ENCODE measurements at regions not wholly inside any gene's neighbourhood (a gene's known extent, or its start where the extent isn't known, plus 50 kb on each side); places are given as distances from the start of the nearest gene placed in this dataset.
"Not testable (repeated sequence)": the region's sequence is repeated elsewhere in the genome, so short reads cannot be mapped to it uniquely, and the experiment has no call there.

DNA sequence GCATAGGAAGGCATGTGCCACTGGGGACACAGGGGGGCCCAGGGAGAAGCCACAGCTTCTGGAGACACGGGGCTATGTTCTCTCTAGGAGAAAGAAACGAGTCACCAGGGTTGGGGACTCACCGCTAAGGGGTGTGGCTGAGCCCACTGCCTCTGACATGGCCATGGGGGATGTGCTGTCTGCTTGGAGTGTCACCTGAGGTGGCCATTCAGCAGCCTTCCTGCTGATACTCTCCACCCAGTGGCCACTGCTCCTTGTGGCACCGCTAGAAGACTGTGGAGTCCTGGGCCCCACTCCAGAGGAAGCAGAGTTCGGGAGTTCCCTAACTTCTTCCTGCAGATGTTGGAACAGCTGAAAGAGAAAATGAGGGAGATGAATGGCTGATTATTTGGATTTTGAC is 91.2 kb upstream of the SLC45A1 start:
- TF ChIP-seq, protein P1, sequence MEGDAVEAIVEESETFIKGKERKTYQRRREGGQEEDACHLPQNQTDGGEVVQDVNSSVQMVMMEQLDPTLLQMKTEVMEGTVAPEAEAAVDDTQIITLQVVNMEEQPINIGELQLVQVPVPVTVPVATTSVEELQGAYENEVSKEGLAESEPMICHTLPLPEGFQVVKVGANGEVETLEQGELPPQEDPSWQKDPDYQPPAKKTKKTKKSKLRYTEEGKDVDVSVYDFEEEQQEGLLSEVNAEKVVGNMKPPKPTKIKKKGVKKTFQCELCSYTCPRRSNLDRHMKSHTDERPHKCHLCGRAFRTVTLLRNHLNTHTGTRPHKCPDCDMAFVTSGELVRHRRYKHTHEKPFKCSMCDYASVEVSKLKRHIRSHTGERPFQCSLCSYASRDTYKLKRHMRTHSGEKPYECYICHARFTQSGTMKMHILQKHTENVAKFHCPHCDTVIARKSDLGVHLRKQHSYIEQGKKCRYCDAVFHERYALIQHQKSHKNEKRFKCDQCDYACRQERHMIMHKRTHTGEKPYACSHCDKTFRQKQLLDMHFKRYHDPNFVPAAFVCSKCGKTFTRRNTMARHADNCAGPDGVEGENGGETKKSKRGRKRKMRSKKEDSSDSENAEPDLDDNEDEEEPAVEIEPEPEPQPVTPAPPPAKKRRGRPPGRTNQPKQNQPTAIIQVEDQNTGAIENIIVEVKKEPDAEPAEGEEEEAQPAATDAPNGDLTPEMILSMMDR (conservative IDR thresholded peaks at IDR 0.05; ENCODE audit: low read depth, low read length), result no peak
- TF ChIP-seq EZH2 (IDR thresholded peaks at IDR 0.05; ENCODE audit: low read length, unreplicated experiment) (no peak), EZH2phosphoT487 (IDR thresholded peaks at IDR 0.05; ENCODE audit: borderline replicate concordance, low read length) (no peak)

DNA sequence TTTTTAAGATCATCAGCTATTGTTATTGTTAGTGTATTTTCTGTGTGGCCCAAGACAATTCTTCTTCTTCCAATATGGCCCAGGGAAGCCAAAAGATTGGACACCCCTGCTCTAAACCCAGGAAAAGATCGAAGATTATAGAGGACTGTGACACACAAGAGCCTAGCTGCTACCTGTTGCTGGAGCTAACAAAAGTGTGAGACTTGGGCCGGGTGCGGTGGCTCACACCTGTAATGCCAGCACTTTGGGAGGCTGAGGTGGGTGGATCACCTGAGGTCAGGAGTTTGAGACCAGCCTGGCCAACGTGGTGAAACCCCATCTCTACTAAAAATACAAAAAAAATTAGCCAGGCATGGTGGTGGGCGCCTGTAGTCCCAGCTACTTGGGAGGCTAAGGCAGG is 91.9 kb upstream of the SLC45A1 start:
- intact Hi-C loops (cut with micrococcal nuclease); H3K4me2 ChIP-seq (ENCODE audit: low read length); H3F3A ChIP-seq (ENCODE audit: low read length, unreplicated experiment); H3K27ac ChIP-seq (ENCODE audit: low read length); H2AFZ ChIP-seq (ENCODE audit: low read length); H3K9me3 ChIP-seq (ENCODE audit: low read length); H3K79me2 ChIP-seq (ENCODE audit: low read length); CTCF ChIA-PET; H3K4me3 ChIP-seq (ENCODE audit: low read length); H3K27me3 ChIP-seq (ENCODE audit: low read length); BruUV-seq (replicated peaks); H3K4me1 ChIP-seq (ENCODE audit: insufficient read depth, low read length); H4K20me1 ChIP-seq (ENCODE audit: low read length); H3K36me3 ChIP-seq (ENCODE audit: low read depth, low read length); H3K9me2 ChIP-seq (replicated peaks; ENCODE audit: low read length); ATAC-seq; POLR2A ChIA-PET (ENCODE audit: unreplicated experiment); DNase-seq; H3K9ac ChIP-seq (ENCODE audit: low read length): not testable (repeated sequence)

More for the DNA sequence above, 91.2 kb upstream of the SLC45A1 start:
- ATAC-seq (no peak; the same call in 1 of the 2 replicates), DNase-seq (no peak)
- ChIA-PET CTCF (no interaction called here), POLR2A (ENCODE audit: unreplicated experiment) (no interaction called here)
- intact Hi-C loops (cut with micrococcal nuclease), result no loop called here
- Histone ChIP-seq H2AFZ (ENCODE audit: low read length) (no peak overlapping the region), H3K27me3 (ENCODE audit: low read length) (no peaks in the 10 kb centered on the region), H3K27ac (ENCODE audit: low read length) (no peak overlapping the region), H3K4me3 (ENCODE audit: low read length) (no peak overlapping the region), H3K4me1 (ENCODE audit: insufficient read depth, low read length) (peaks cover 8% of the 10 kb centered on the region), H4K20me1 (ENCODE audit: low read length) (no peaks in the 10 kb centered on the region), H3K9me3 (ENCODE audit: low read length) (no peaks in the 10 kb centered on the region), H3K9ac (ENCODE audit: low read length) (no peak overlapping the region), H3K4me2 (ENCODE audit: low read length) (no peak overlapping the region), H3K79me2 (ENCODE audit: low read length) (no peaks in the 10 kb centered on the region), H3F3A (ENCODE audit: low read length, unreplicated experiment) (no peaks in the 10 kb centered on the region), H3K9me2 (replicated peaks; ENCODE audit: low read length) (no peaks in the 10 kb centered on the region), H3K36me3 (ENCODE audit: low read depth, low read length) (no peaks in the 10 kb centered on the region)
- no TSS peak for BruUV-seq (replicated peaks)

DNA sequence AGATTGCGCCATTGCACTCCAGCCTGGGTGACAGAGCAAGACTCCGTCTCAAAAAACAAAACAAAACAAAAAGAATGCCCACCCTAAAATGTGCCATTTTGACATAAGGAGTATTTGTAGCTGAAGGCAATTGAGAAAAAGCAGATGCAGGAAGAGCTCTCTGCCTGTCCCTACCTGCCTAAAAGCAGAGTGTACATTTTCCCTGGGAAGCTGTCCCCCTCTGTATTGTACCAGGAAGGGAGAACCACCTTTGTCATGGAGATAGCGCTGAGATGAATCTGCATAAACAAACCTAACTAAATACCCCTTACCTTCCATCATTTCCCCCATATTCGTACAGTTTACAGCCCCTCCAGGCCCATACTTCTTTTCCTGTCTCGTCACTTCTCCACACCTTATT is 94.4 kb upstream of the SLC45A1 start:
- no peaks in the 10 kb centered on the region for H3K79me2 ChIP-seq (ENCODE audit: low read length)
- H3K4me2 ChIP-seq (ENCODE audit: low read length), result no peak overlapping the region
- intact Hi-C loops (cut with micrococcal nuclease), result no loop called here
- no peaks in the 10 kb centered on the region for H3K9me3 ChIP-seq (ENCODE audit: low read length)
- DNase-seq, result no peak
- H2AFZ ChIP-seq (ENCODE audit: low read length), result no peak overlapping the region
- no peak overlapping the region for H3K4me3 ChIP-seq (ENCODE audit: low read length)
- H3K27me3 ChIP-seq (ENCODE audit: low read length), result no peaks in the 10 kb centered on the region
- H3F3A ChIP-seq (ENCODE audit: low read length, unreplicated experiment), result no peaks in the 10 kb centered on the region
- TF ChIP-seq, protein P1 (conservative IDR thresholded peaks at IDR 0.05; ENCODE audit: low read depth, low read length), result no peak
- TF ChIP-seq EZH2phosphoT487 (IDR thresholded peaks at IDR 0.05; ENCODE audit: borderline replicate concordance, low read length), result no peak
- TF ChIP-seq EZH2 (IDR thresholded peaks at IDR 0.05; ENCODE audit: low read length, unreplicated experiment), result no peak
- BruUV-seq (replicated peaks), result no TSS peak
- no peak overlapping the region for H3K9ac ChIP-seq (ENCODE audit: low read length)
- CTCF ChIA-PET, result no interaction called here
- peaks cover 12% of the 10 kb centered on the region; the same call in 1 of the 2 replicates for H3K4me1 ChIP-seq (ENCODE audit: insufficient read depth, low read length)
- H3K9me2 ChIP-seq (replicated peaks; ENCODE audit: low read length), result no peaks in the 10 kb centered on the region
- POLR2A ChIA-PET (ENCODE audit: unreplicated experiment), result no interaction called here
- H3K27ac ChIP-seq (ENCODE audit: low read length), result no peak overlapping the region
- H3K36me3 ChIP-seq (ENCODE audit: low read depth, low read length), result no peaks in the 10 kb centered on the region
- no peak for ATAC-seq
- H4K20me1 ChIP-seq (ENCODE audit: low read length), result no peaks in the 10 kb centered on the region
